ENCODE measurements at regions not wholly inside any gene's neighbourhood (a gene's known extent, or its start where the extent isn't known, plus 50 kb on each side); places are given as distances from the start of the nearest gene placed in this dataset.

- TF ChIP-seq POLR2A (IDR thresholded peaks at IDR 0.05) (no peak), EP300 (IDR thresholded peaks at IDR 0.05) (no peak), CTCF (IDR thresholded peaks at IDR 0.05) (no peak)
- Histone ChIP-seq H3K36me3 (no peaks in the 10 kb centered on the region), H3K27me3 (no peaks in the 10 kb centered on the region), H3K4me1 (ENCODE audit: insufficient read depth) (no peaks in the 10 kb centered on the region), H3K4me3 (no peak overlapping the region), H3K9me3 (peaks cover 0 to 4% of the 10 kb centered on the region in 2 donors), H3K27ac (no peak overlapping the region)
- DNase-seq = no peak
- WGBS, 3 donors = 59 to 63% (median 61%) methylated on average over 5 of the region's 5 CpGs
- intact Hi-C loops (cut with DNase I) = no loop called here
These were observed 83.8 kb upstream of the LARGE1 start for GRCh38 chr22:34004058-34004457.

- peaks cover 0 to 4% of the 10 kb centered on the region in 2 donors for H3K9me3 ChIP-seq
- TF ChIP-seq POLR2A (IDR thresholded peaks at IDR 0.05) (no peak), CTCF (IDR thresholded peaks at IDR 0.05) (no peak), EP300 (IDR thresholded peaks at IDR 0.05) (no peak)
- intact Hi-C loops (cut with DNase I) = no loop called here
- no peak overlapping the region for H3K4me3 ChIP-seq
- no peaks in the 10 kb centered on the region for H3K4me1 ChIP-seq (ENCODE audit: insufficient read depth)
- H3K27me3 ChIP-seq = no peaks in the 10 kb centered on the region
- no peak overlapping the region for H3K27ac ChIP-seq
- no peaks in the 10 kb centered on the region for H3K36me3 ChIP-seq
- no peak for DNase-seq
- 78 to 84% (median 80%) methylated on average over 3 of the region's 3 CpGs for WGBS, 3 donors
These were observed 90.0 kb upstream of the LARGE1 start for GRCh38 chr22:34010259-34010658.

- TF ChIP-seq POLR2A (IDR thresholded peaks at IDR 0.05) (no peak), EP300 (IDR thresholded peaks at IDR 0.05) (no peak), CTCF (IDR thresholded peaks at IDR 0.05) (no peak)
- WGBS, 3 donors = 47 to 84% (median 78%) methylated on average over 3 of the region's 3 CpGs
- H3K27ac ChIP-seq = no peak overlapping the region
- H3K4me1 ChIP-seq (ENCODE audit: insufficient read depth) = no peaks in the 10 kb centered on the region
- no peak for DNase-seq
- H3K9me3 ChIP-seq = no peaks in the 10 kb centered on the region
- intact Hi-C loops (cut with DNase I) = no loop called here
- H3K36me3 ChIP-seq = no peaks in the 10 kb centered on the region
- H3K27me3 ChIP-seq = no peaks in the 10 kb centered on the region
- H3K4me3 ChIP-seq = no peak overlapping the region
These were observed 95.4 kb upstream of the LARGE1 start for GRCh38 chr22:34015642-34016041.

GRCh38 chr22:34017205-34017604 lies 96.9 kb upstream of the LARGE1 start:
- DNase-seq = no peak
- Histone ChIP-seq H3K4me3 (no peak overlapping the region), H3K4me1 (ENCODE audit: insufficient read depth) (no peaks in the 10 kb centered on the region), H3K9me3 (no peaks in the 10 kb centered on the region), H3K27me3 (no peaks in the 10 kb centered on the region), H3K27ac (no peak overlapping the region), H3K36me3 (no peaks in the 10 kb centered on the region)
- 7 to 17% (median 16%) methylated on average over 4 of the region's 4 CpGs for whole genome bisulfite sequencing, 3 donors
- TF ChIP-seq EP300 (IDR thresholded peaks at IDR 0.05) (no peak), CTCF (IDR thresholded peaks at IDR 0.05) (no peak), POLR2A (IDR thresholded peaks at IDR 0.05) (no peak)
- intact Hi-C loops (cut with DNase I) = no loop called here

All from ovary (tissue), 7 donors.